Left ventricle myocardium inferior (tissue), 1 donor: ENCODE measurements at regions not wholly inside any gene's neighbourhood (a gene's known extent, or its start where the extent isn't known, plus 50 kb on each side); places are given as distances from the start of the nearest gene placed in this dataset.

Experiments
- DNase-seq: peaks from one replicate; pipeline ENCODE4 v3.0.0-alpha.2; 2020
- H3K27ac ChIP-seq: fragments of 200-600 bp; replicated peaks from 2 replicates; pipeline ENCODE4 v1.8.0; 2021
- H3K27me3 ChIP-seq: fragments of 200-600 bp; 2 replicates; pipeline ENCODE4 v1.8.0; 2021; ENCODE audit warnings: low read depth
- H3K36me3 ChIP-seq: fragments of 200-600 bp; 2 replicates; pipeline ENCODE4 v1.8.0; 2021
- H3K4me1 ChIP-seq: fragments of 200-600 bp; 2 replicates; pipeline ENCODE4 v1.8.0; 2021
- H3K4me3 ChIP-seq: fragments of 200-600 bp; 2 replicates; pipeline ENCODE4 v1.8.0; 2021; ENCODE audit warnings: mild to moderate bottlenecking, moderate library complexity
- H3K9me3 ChIP-seq: fragments of 200-600 bp; replicated peaks from 2 replicates; pipeline ENCODE4 v1.8.0; 2021
- intact Hi-C: fragments of 100-400 bp; cut with micrococcal nuclease; formaldehyde crosslinking; loops from one replicate; pipeline ENCODE4 v1.11.0; 2022
- TF ChIP-seq, protein P1 (sequence below): fragments of 200-600 bp; IDR thresholded peaks from 2 replicates; pipeline ENCODE4 v1.8.0; 2021; ENCODE audit warnings: antibody characterized with exemption, mild to moderate bottlenecking, borderline replicate concordance
- donor health status: DM: no; HTN: yes; CAD: no; lungs with severe emphysema.

GRCh38 chr18:47427923-47428637, 176.6 kb upstream of the SKOR2 start:
- Histone ChIP-seq H3K9me3 (no peaks in the 10 kb centered on the region), H3K27ac (no peak overlapping the region), H3K36me3 (no peaks in the 10 kb centered on the region), H3K27me3 (peaks cover 44% of the 10 kb centered on the region), H3K4me3 (no peak overlapping the region), H3K4me1 (no peaks in the 10 kb centered on the region)
- TF ChIP-seq, protein P1, sequence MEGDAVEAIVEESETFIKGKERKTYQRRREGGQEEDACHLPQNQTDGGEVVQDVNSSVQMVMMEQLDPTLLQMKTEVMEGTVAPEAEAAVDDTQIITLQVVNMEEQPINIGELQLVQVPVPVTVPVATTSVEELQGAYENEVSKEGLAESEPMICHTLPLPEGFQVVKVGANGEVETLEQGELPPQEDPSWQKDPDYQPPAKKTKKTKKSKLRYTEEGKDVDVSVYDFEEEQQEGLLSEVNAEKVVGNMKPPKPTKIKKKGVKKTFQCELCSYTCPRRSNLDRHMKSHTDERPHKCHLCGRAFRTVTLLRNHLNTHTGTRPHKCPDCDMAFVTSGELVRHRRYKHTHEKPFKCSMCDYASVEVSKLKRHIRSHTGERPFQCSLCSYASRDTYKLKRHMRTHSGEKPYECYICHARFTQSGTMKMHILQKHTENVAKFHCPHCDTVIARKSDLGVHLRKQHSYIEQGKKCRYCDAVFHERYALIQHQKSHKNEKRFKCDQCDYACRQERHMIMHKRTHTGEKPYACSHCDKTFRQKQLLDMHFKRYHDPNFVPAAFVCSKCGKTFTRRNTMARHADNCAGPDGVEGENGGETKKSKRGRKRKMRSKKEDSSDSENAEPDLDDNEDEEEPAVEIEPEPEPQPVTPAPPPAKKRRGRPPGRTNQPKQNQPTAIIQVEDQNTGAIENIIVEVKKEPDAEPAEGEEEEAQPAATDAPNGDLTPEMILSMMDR, result no peak
- no peak for DNase-seq
- intact Hi-C loops, result no loop called here

DNA sequence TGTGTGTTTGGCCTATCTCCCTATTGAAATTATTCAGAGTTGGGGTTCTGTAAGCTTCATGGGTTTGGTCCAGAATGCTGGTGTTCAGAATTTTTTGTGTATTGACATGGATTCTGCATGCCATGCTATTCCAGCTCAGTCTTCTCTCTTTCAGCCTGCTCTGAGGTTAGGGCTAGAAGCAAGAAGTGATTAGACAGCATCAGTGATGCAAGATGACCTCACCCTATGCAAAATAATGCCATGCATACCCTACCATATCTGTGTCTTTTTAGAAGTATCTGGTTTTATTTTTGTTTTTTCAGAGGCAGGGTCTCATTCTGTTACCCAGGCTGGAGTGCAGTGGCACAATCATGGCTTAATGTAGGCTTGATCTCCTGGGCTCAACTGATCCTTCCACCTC, 175.6 kb upstream of the SKOR2 start:
- TF ChIP-seq, protein P1, result no peak
- intact Hi-C loops, result no loop called here
- H3K9me3 ChIP-seq, result no peaks in the 10 kb centered on the region
- DNase-seq, result no peak
- H3K27me3 ChIP-seq, result peaks cover 39% of the 10 kb centered on the region
- no peaks in the 10 kb centered on the region for H3K36me3 ChIP-seq
- no peaks in the 10 kb centered on the region for H3K4me1 ChIP-seq
- H3K27ac ChIP-seq, result no peak overlapping the region
- H3K4me3 ChIP-seq, result no peak overlapping the region

GRCh38 chr18:47425365-47425764, 173.9 kb upstream of the SKOR2 start:
- no peaks in the 10 kb centered on the region for H3K9me3 ChIP-seq
- no peak overlapping the region for H3K4me3 ChIP-seq
- TF ChIP-seq, protein P1, result no peak
- no peak overlapping the region for H3K27ac ChIP-seq
- peaks cover 25% of the 10 kb centered on the region for H3K27me3 ChIP-seq
- H3K36me3 ChIP-seq, result no peaks in the 10 kb centered on the region
- intact Hi-C loops, result no loop called here
- DNase-seq, result no peak
- no peaks in the 10 kb centered on the region for H3K4me1 ChIP-seq

DNA sequence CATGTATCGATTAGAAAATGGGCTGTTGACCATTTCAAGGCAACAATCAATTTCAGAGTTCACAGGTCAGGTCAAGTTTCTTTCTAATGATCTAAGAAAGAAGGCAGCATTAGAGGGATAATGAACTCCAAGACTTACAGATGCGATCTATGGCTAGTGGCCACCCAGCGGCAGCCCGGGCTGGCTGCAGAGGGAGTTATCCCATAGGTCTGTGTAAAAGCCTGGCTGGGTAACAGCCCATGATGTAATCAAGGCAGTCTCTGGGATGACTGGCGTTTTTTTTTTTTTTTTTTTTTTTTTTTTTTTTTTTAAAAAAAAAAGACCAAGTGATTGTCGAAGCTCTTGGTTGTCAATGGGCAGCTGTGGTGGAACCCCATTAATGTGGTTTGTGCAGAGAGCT, 171.1 kb upstream of the SKOR2 start:
- intact Hi-C loops, result no loop called here
- DNase-seq, result no peak
- TF ChIP-seq, protein P1, result no peak

GRCh38 chr18:47420130-47420529, 168.7 kb upstream of the SKOR2 start:
- H3K4me3 ChIP-seq, result no peak overlapping the region
- H3K27me3 ChIP-seq, result peaks cover 57% of the 10 kb centered on the region
- TF ChIP-seq, protein P1, result no peak
- intact Hi-C loops, result no loop called here
- no peaks in the 10 kb centered on the region for H3K36me3 ChIP-seq
- no peaks in the 10 kb centered on the region for H3K4me1 ChIP-seq
- H3K27ac ChIP-seq, result no peak overlapping the region
- DNase-seq, result no peak
- no peaks in the 10 kb centered on the region for H3K9me3 ChIP-seq

More for the DNA sequence above, 171.1 kb upstream of the SKOR2 start:
- no peaks in the 10 kb centered on the region for H3K4me1 ChIP-seq
- H3K4me3 ChIP-seq, result no peak overlapping the region
- no peak overlapping the region for H3K27ac ChIP-seq
- no peaks in the 10 kb centered on the region for H3K9me3 ChIP-seq
- peaks cover 33% of the 10 kb centered on the region for H3K27me3 ChIP-seq
- H3K36me3 ChIP-seq, result no peaks in the 10 kb centered on the region
